NCI-H82 treated with DMSO at 0.1 percent for 48 hours (cell line): ENCODE measurements at regions not wholly inside any gene's neighbourhood (a gene's known extent, or its start where the extent isn't known, plus 50 kb on each side); places are given as distances from the start of the nearest gene placed in this dataset.
"Not testable (repeated sequence)": the region's sequence is repeated elsewhere in the genome, so short reads cannot be mapped to it uniquely, and the experiment has no call there.

Experiments
- DNase-seq: peaks from one replicate; lab custom pipeline; 2025; ENCODE audit not compliant: unreplicated experiment; lab: John Stamatoyannopoulos, UW

- DNase-seq = peak; percentile 28
Measured at GRCh38 chr3:28575746-28576613, 227.4 kb upstream of the AZI2 start.

GRCh38 chr3:28576614-28577200 lies 228.1 kb upstream of the AZI2 start:
- peak; percentile 12 for DNase-seq

- no peak for DNase-seq
Measured at GRCh38 chr3:28577941-28578500, 229.4 kb upstream of the AZI2 start.

- no peak for DNase-seq
Measured at GRCh38 chr3:28586325-28586724, 237.7 kb upstream of the AZI2 start.

GRCh38 chr3:28587723-28588122 lies 239.1 kb upstream of the AZI2 start:
- DNase-seq = no peak

GRCh38 chr3:28590216-28590615 lies 241.6 kb upstream of the AZI2 start:
- DNase-seq = no peak

- DNase-seq = no peak
Measured at GRCh38 chr3:28590860-28591259, 242.2 kb upstream of the AZI2 start.

- no peak for DNase-seq
Measured at GRCh38 chr3:28595372-28595771, 246.7 kb upstream of the AZI2 start.

- DNase-seq = no peak
Measured at GRCh38 chr3:28597452-28597851, 248.8 kb upstream of the AZI2 start.

GRCh38 chr3:28598165-28598564 lies 249.5 kb upstream of the AZI2 start:
- DNase-seq = no peak

- no peak for DNase-seq
Measured at GRCh38 chr3:28601291-28601690, 252.7 kb upstream of the AZI2 start.

GRCh38 chr3:28606283-28606682 lies 257.7 kb upstream of the AZI2 start:
- no peak for DNase-seq

GRCh38 chr3:28612232-28612631 lies 263.6 kb upstream of the AZI2 start:
- no peak for DNase-seq

- DNase-seq = no peak
Measured at GRCh38 chr3:28613511-28614106, 265.0 kb upstream of the AZI2 start.

GRCh38 chr3:28615071-28615470 lies 266.4 kb upstream of the AZI2 start:
- no peak for DNase-seq

GRCh38 chr3:28615971-28616370 lies 267.3 kb upstream of the AZI2 start:
- no peak for DNase-seq

GRCh38 chr3:28617821-28618220 lies 269.2 kb upstream of the AZI2 start:
- no peak for DNase-seq

GRCh38 chr3:28623106-28623505 lies 274.5 kb upstream of the AZI2 start:
- no peak for DNase-seq

GRCh38 chr3:28624084-28624483 lies 275.5 kb upstream of the AZI2 start:
- no peak for DNase-seq

- DNase-seq = not testable (repeated sequence)
Measured at GRCh38 chr3:28627843-28628242, 279.2 kb upstream of the AZI2 start.

GRCh38 chr3:28634019-28634418 lies 285.4 kb upstream of the AZI2 start:
- DNase-seq = no peak

- no peak for DNase-seq
Measured at GRCh38 chr3:28637742-28638141, 289.1 kb upstream of the AZI2 start.
